GM19372 (cell line): ENCODE measurements at regions not wholly inside any gene's neighbourhood (a gene's known extent, or its start where the extent isn't known, plus 50 kb on each side); places are given as distances from the start of the nearest gene placed in this dataset.
A peak's percentile ranks its signal among the peaks of the same experiment; 100 is the strongest.

Source experiments
- ATAC-seq: cut with Tn5 transposase; IDR thresholded peaks from one replicate; pipeline ENCODE4 v1.9.1; 2021; ENCODE audit warnings: mild to moderate bottlenecking, low read depth, moderate library complexity; ENCODE audit not compliant: unreplicated experiment

GRCh38 chr3:190728574-190729246 lies 133.8 kb downstream of the GMNC start:
- no peak for ATAC-seq

GRCh38 chr3:190722181-190722905 lies 140.2 kb downstream of the GMNC start:
- no peak for ATAC-seq

GRCh38 chr3:190721330-190721729 lies 141.2 kb downstream of the GMNC start:
- peak; percentile 67 for ATAC-seq

- no peak for ATAC-seq
Observed at GRCh38 chr3:190718671-190719070, 143.8 kb downstream of the GMNC start.

GRCh38 chr3:190718097-190718496 lies 144.4 kb downstream of the GMNC start:
- no peak for ATAC-seq

GRCh38 chr3:190716961-190717360 lies 145.5 kb downstream of the GMNC start:
- ATAC-seq = no peak

GRCh38 chr3:190716211-190716610 lies 146.3 kb downstream of the GMNC start:
- no peak for ATAC-seq

GRCh38 chr3:190710723-190711122 lies 151.8 kb downstream of the GMNC start:
- no peak for ATAC-seq

- no peak for ATAC-seq
Observed at GRCh38 chr3:190709351-190709773, 153.1 kb downstream of the GMNC start.
